ENCODE measurements at regions not wholly inside any gene's neighbourhood (a gene's known extent, or its start where the extent isn't known, plus 50 kb on each side); places are given as distances from the start of the nearest gene placed in this dataset.

GRCh38 chr10:21263263-21263803 lies 262.1 kb downstream of the SKIDA1 start:
- H3K4me1 ChIP-seq (ENCODE audit: control insufficient read depth in 1 of 2, insufficient read depth in 2 of 2, low read length in 2 of 2), result no peaks in the 10 kb centered on the region
- H3K4me3 ChIP-seq (ENCODE audit: low read length in 2 of 2), result no peak overlapping the region
- no peak for ATAC-seq (ENCODE audit: low FRiP score)
- no peak overlapping the region for H3K27ac ChIP-seq (ENCODE audit: low read depth in 1 of 2, low read length in 2 of 2)
- no peaks in the 10 kb centered on the region for H3K27me3 ChIP-seq (ENCODE audit: control insufficient read depth in 1 of 2, insufficient read depth in 2 of 2, low read length in 1 of 2)
- no peaks in the 10 kb centered on the region for H3K36me3 ChIP-seq (ENCODE audit: control insufficient read depth in 1 of 2, insufficient read depth in 2 of 2, low read length in 1 of 2)
- no peak for DNase-seq
- WGBS, 2 donors, result 78 to 87% methylated on average over 12 of the region's 12 CpGs
- intact Hi-C loops (cut with DNase I), result no loop called here
- H3K9me3 ChIP-seq (ENCODE audit: control insufficient read depth, low read length), result no peaks in the 10 kb centered on the region

DNA sequence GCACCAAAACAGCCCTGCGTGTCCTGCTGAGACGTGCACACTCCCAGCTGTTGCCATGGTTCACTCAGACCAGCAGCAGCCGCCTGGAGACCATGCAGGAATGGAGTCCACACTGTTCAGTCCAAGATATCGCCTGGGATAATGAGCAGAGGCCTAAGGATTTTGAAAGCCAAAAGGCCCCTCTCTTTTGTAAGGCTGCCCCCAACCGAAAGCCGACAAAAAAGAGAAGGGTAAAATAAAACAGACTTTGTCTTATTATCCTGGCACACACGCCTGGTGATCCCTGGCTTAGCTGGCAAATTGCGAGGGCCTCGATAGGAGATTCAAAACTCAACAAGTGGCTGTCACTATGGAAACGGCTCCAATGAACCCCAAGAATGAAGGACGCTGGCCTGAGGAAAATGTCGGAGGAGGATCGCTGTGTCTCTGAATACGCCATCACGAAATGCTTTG lies 263.6 kb downstream of the SKIDA1 start:
- ATAC-seq (ENCODE audit: low FRiP score) (no peak), DNase-seq (no peak)
- no peak overlapping the region for H3K27ac ChIP-seq (ENCODE audit: low read depth in 1 of 2, low read length in 2 of 2)
- WGBS, 2 donors, result 92 to 95% methylated on average over 15 of the region's 15 CpGs
- H3K36me3 ChIP-seq (ENCODE audit: control insufficient read depth in 1 of 2, insufficient read depth in 2 of 2, low read length in 1 of 2), result no peaks in the 10 kb centered on the region
- no peaks in the 10 kb centered on the region for H3K27me3 ChIP-seq (ENCODE audit: control insufficient read depth in 1 of 2, insufficient read depth in 2 of 2, low read length in 1 of 2)
- H3K4me3 ChIP-seq (ENCODE audit: low read length in 2 of 2), result no peak overlapping the region
- H3K9me3 ChIP-seq (ENCODE audit: control insufficient read depth, low read length), result no peaks in the 10 kb centered on the region
- intact Hi-C loops (cut with DNase I), result no loop called here
- no peaks in the 10 kb centered on the region for H3K4me1 ChIP-seq (ENCODE audit: control insufficient read depth in 1 of 2, insufficient read depth in 2 of 2, low read length in 2 of 2)

DNA sequence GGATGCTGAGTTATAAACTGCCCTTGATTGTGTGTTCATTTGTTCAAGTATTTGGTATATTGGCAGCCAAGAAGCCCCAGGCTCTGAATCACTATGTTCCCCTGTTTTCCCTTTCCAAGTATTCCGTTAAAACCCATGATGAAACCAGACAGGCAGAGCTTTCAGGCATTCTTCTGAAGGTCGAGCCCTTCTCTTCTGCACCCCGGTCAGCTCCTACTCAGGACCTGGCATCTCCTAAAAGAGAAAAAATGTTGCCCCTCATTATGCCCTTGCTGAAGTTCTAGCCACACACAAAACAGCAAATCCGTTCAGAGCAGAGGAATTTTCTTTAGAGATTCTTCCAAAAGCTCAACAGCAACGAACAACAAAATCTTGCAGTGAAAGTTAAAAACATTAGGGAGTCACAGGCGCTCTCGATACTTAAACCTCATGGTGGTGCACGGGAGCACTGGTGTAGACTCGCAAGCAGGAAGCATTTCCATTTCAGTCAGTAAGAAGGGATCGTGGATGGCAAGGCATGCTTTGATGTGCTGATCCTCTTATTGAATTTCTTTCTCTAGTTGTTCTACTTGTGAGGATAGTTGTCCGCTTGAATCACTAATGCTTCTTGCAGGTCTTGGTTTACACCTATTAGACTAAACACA lies 264.9 kb downstream of the SKIDA1 start:
- H3K36me3 ChIP-seq (ENCODE audit: control insufficient read depth in 1 of 2, insufficient read depth in 2 of 2, low read length in 1 of 2), result no peaks in the 10 kb centered on the region
- no peak overlapping the region for H3K4me3 ChIP-seq (ENCODE audit: low read length in 2 of 2)
- H3K27me3 ChIP-seq (ENCODE audit: control insufficient read depth in 1 of 2, insufficient read depth in 2 of 2, low read length in 1 of 2), result no peaks in the 10 kb centered on the region
- intact Hi-C loops (cut with DNase I), result no loop called here
- DNase-seq, result no peak
- WGBS, 2 donors, result 56 to 64% methylated on average over 11 of the region's 11 CpGs
- no peak for ATAC-seq (ENCODE audit: low FRiP score)
- no peaks in the 10 kb centered on the region for H3K4me1 ChIP-seq (ENCODE audit: control insufficient read depth in 1 of 2, insufficient read depth in 2 of 2, low read length in 2 of 2)
- no peaks in the 10 kb centered on the region for H3K9me3 ChIP-seq (ENCODE audit: control insufficient read depth, low read length)
- no peak overlapping the region for H3K27ac ChIP-seq (ENCODE audit: low read depth in 1 of 2, low read length in 2 of 2)

- no peak for DNase-seq
These were observed 265.4 kb downstream of the SKIDA1 start for GRCh38 chr10:21260066-21260465.

DNA sequence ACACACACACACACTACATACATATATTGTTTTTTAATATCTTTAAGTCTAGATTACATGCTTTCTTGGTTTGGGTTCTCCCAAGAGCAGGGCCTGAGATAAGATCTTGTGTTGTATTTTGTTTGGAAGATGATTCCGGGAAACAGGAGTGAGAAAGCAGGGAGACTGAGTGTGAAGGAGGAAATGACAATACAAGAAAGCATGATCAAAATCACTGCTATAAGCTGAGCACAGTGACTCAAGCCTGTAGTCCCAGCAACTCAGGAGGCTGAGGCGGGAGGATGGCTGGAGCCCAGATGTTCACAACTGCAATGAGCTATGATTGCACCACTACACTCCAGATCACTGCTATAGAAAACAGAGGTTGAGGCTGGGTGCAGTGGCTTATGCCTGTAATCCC lies 267.6 kb downstream of the SKIDA1 start:
- H3K4me3 ChIP-seq (ENCODE audit: low read length in 2 of 2), result no peak overlapping the region
- no peaks in the 10 kb centered on the region for H3K4me1 ChIP-seq (ENCODE audit: control insufficient read depth in 1 of 2, insufficient read depth in 2 of 2, low read length in 2 of 2)
- ATAC-seq (ENCODE audit: low FRiP score), result no peak
- intact Hi-C loops (cut with DNase I), result no loop called here
- DNase-seq, result no peak
- H3K9me3 ChIP-seq (ENCODE audit: control insufficient read depth, low read length), result no peaks in the 10 kb centered on the region
- H3K27me3 ChIP-seq (ENCODE audit: control insufficient read depth in 1 of 2, insufficient read depth in 2 of 2, low read length in 1 of 2), result no peaks in the 10 kb centered on the region
- no peaks in the 10 kb centered on the region for H3K36me3 ChIP-seq (ENCODE audit: control insufficient read depth in 1 of 2, insufficient read depth in 2 of 2, low read length in 1 of 2)
- WGBS, 2 donors, result 46 to 69% methylated on average over 2 of the region's 2 CpGs
- no peak overlapping the region for H3K27ac ChIP-seq (ENCODE audit: low read depth in 1 of 2, low read length in 2 of 2)

More at GRCh38 chr10:21260066-21260465, 265.4 kb downstream of the SKIDA1 start:
- 84 to 89% methylated on average over 6 of the region's 6 CpGs for WGBS, 2 donors
- Histone ChIP-seq H3K27ac (ENCODE audit: low read depth in 1 of 2, low read length in 2 of 2) (no peak overlapping the region), H3K36me3 (ENCODE audit: control insufficient read depth in 1 of 2, insufficient read depth in 2 of 2, low read length in 1 of 2) (no peaks in the 10 kb centered on the region), H3K4me3 (ENCODE audit: low read length in 2 of 2) (no peak overlapping the region), H3K4me1 (ENCODE audit: control insufficient read depth in 1 of 2, insufficient read depth in 2 of 2, low read length in 2 of 2) (no peaks in the 10 kb centered on the region), H3K9me3 (ENCODE audit: control insufficient read depth, low read length) (no peaks in the 10 kb centered on the region), H3K27me3 (ENCODE audit: control insufficient read depth in 1 of 2, insufficient read depth in 2 of 2, low read length in 1 of 2) (no peaks in the 10 kb centered on the region)
- intact Hi-C loops (cut with DNase I), result no loop called here
- peak; percentile 52 for ATAC-seq (ENCODE audit: low FRiP score)

GRCh38 chr10:21257191-21257590 lies 268.3 kb downstream of the SKIDA1 start:
- Histone ChIP-seq H3K4me1 (ENCODE audit: control insufficient read depth in 1 of 2, insufficient read depth in 2 of 2, low read length in 2 of 2) (no peaks in the 10 kb centered on the region), H3K27ac (ENCODE audit: low read depth in 1 of 2, low read length in 2 of 2) (no peak overlapping the region), H3K36me3 (ENCODE audit: control insufficient read depth in 1 of 2, insufficient read depth in 2 of 2, low read length in 1 of 2) (no peaks in the 10 kb centered on the region), H3K27me3 (ENCODE audit: control insufficient read depth in 1 of 2, insufficient read depth in 2 of 2, low read length in 1 of 2) (no peaks in the 10 kb centered on the region), H3K9me3 (ENCODE audit: control insufficient read depth, low read length) (no peaks in the 10 kb centered on the region), H3K4me3 (ENCODE audit: low read length in 2 of 2) (no peak overlapping the region)
- WGBS, 2 donors, result 89% methylated on average over 2 of the region's 2 CpGs
- ATAC-seq (ENCODE audit: low FRiP score) (no peak), DNase-seq (no peak)
- intact Hi-C loops (cut with DNase I), result no loop called here

DNA sequence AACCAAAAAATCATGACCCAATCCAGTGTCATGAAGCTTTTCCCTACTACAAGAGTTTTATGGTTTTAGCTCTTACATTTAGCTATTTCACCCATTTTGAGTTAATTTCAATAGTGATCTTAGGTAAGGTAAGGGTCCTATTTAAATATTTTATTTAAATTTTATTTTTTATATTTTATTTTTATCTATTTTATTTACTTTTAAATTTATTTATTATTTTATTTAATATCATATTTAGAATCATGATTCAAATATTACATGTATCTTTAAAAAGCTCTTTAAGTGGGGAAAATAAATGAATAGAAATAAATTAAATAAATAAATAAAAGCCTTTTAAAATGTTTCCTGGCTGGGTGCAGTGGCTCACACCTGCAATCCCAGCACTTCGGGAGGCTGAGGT lies 276.0 kb downstream of the SKIDA1 start:
- H3K4me1 ChIP-seq (ENCODE audit: control insufficient read depth in 1 of 2, insufficient read depth in 2 of 2, low read length in 2 of 2), result no peaks in the 10 kb centered on the region
- H3K36me3 ChIP-seq (ENCODE audit: control insufficient read depth in 1 of 2, insufficient read depth in 2 of 2, low read length in 1 of 2), result no peaks in the 10 kb centered on the region
- H3K9me3 ChIP-seq (ENCODE audit: control insufficient read depth, low read length), result no peaks in the 10 kb centered on the region
- 93 to 94% methylated on average over 1 of the region's 1 CpG for WGBS, 2 donors
- no peaks in the 10 kb centered on the region for H3K27me3 ChIP-seq (ENCODE audit: control insufficient read depth in 1 of 2, insufficient read depth in 2 of 2, low read length in 1 of 2)
- H3K27ac ChIP-seq (ENCODE audit: low read depth in 1 of 2, low read length in 2 of 2), result no peak overlapping the region
- no peak overlapping the region for H3K4me3 ChIP-seq (ENCODE audit: low read length in 2 of 2)
- intact Hi-C loops (cut with DNase I), result no loop called here
- ATAC-seq (ENCODE audit: low FRiP score) (no peak), DNase-seq (no peak)

- Histone ChIP-seq H3K4me1 (ENCODE audit: control insufficient read depth in 1 of 2, insufficient read depth in 2 of 2, low read length in 2 of 2) (no peaks in the 10 kb centered on the region), H3K9me3 (ENCODE audit: control insufficient read depth, low read length) (no peaks in the 10 kb centered on the region), H3K4me3 (ENCODE audit: low read length in 2 of 2) (no peak overlapping the region), H3K36me3 (ENCODE audit: control insufficient read depth in 1 of 2, insufficient read depth in 2 of 2, low read length in 1 of 2) (no peaks in the 10 kb centered on the region), H3K27me3 (ENCODE audit: control insufficient read depth in 1 of 2, insufficient read depth in 2 of 2, low read length in 1 of 2) (no peaks in the 10 kb centered on the region), H3K27ac (ENCODE audit: low read depth in 1 of 2, low read length in 2 of 2) (no peak overlapping the region)
- 85% methylated on average over 1 of the region's 1 CpG for WGBS, 2 donors
- no peak for ATAC-seq (ENCODE audit: low FRiP score)
- no peak for DNase-seq
- intact Hi-C loops (cut with DNase I), result no loop called here
These were observed 277.9 kb downstream of the SKIDA1 start for GRCh38 chr10:21247592-21247991.

DNA sequence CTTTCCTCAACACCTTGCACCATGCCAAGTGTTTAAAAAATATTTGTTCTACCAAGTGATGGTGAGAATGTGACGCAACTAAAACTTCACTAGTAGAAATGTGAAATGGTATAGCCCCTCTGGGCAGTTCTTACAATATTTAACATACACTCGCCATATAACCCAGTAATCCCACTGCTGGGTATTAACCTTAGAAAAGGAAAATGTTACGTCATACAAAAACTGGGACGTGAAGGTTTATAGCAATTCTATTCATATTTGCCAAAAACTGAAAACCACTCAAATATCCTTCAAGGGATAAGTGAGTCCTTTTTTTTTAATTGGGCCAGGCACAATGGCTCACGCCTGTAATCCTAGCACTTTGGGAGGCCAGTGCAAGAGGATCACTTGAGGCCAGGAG lies 279.3 kb downstream of the SKIDA1 start:
- no peaks in the 10 kb centered on the region for H3K4me1 ChIP-seq (ENCODE audit: control insufficient read depth in 1 of 2, insufficient read depth in 2 of 2, low read length in 2 of 2)
- no peak for DNase-seq
- intact Hi-C loops (cut with DNase I), result no loop called here
- H3K27ac ChIP-seq (ENCODE audit: low read depth in 1 of 2, low read length in 2 of 2), result no peak overlapping the region
- H3K36me3 ChIP-seq (ENCODE audit: control insufficient read depth in 1 of 2, insufficient read depth in 2 of 2, low read length in 1 of 2), result no peaks in the 10 kb centered on the region
- H3K27me3 ChIP-seq (ENCODE audit: control insufficient read depth in 1 of 2, insufficient read depth in 2 of 2, low read length in 1 of 2), result no peaks in the 10 kb centered on the region
- H3K9me3 ChIP-seq (ENCODE audit: control insufficient read depth, low read length), result no peaks in the 10 kb centered on the region
- ATAC-seq (ENCODE audit: low FRiP score), result no peak
- 90 to 93% methylated on average over 5 of the region's 5 CpGs for WGBS, 2 donors
- H3K4me3 ChIP-seq (ENCODE audit: low read length in 2 of 2), result no peak overlapping the region
